Endothelial cell of umbilical vein (primary cell): ENCODE measurements at regions not wholly inside any gene's neighbourhood (a gene's known extent, or its start where the extent isn't known, plus 50 kb on each side); places are given as distances from the start of the nearest gene placed in this dataset.

ENCODE experiments used
- BruUV-seq: library from RNA; stranded (reverse); fragments of 400-500 nt; replicated peaks from 2 replicates; lab custom pipeline; 2021; lab: Mats Ljungman, UMichigan
- CTCF ChIA-PET: fragments of 300-600, 350-600 bp; sonication (Branson Sonifier 250); formaldehyde crosslinking; loops from one replicate; lab custom pipeline; 2021; ENCODE audit warnings: antibody characterized with exemption, inconsistent platforms; lab: Charles Lee
- POLR2A ChIA-PET: fragments of 300-600, 350-600 bp; sonication (Branson Sonifier 250); formaldehyde crosslinking; loops from one replicate; lab custom pipeline; 2021; ENCODE audit warnings: antibody characterized with exemption, inconsistent platforms; lab: Charles Lee
- DNase-seq: peaks from one replicate; pipeline ENCODE4 v3.0.0-alpha.2; 2011; ENCODE audit warnings: low read depth, low spot score
- FAIRE-seq: peaks from 2 replicates; lab custom pipeline; 2011; peaks lifted over from hg19 to GRCh38; lab: Jason Lieb, UNC
- H2AFZ ChIP-seq: 2 replicates; pipeline ENCODE4 v1.6.0; 2012; ENCODE audit warnings: low read depth, low read length, control low read depth, inconsistent platforms
- H3K27ac ChIP-seq: 2 replicates; pipeline ENCODE4 v1.5.1; 2011; ENCODE audit warnings: low read depth, mild to moderate bottlenecking, control low read depth, low read length, moderate library complexity; ENCODE audit not compliant: insufficient read depth
- H3K27me3 ChIP-seq, 2 experiments: 2 replicates each; pipeline versions ENCODE4 v1.6.0 to v1.6.1; 2011; ENCODE audit warnings: low read length in 2 of 2, mixed read lengths in 1 of 2; ENCODE audit not compliant: control insufficient read depth in 2 of 2, insufficient read depth in 2 of 2
- H3K36me3 ChIP-seq, 2 experiments: 2 replicates in 1 of 2; 3 replicates in 1 of 2; pipeline ENCODE4 v1.5.1; 2011; ENCODE audit warnings: low read length in 2 of 2, mild to moderate bottlenecking in 1 of 2, moderate library complexity in 1 of 2; ENCODE audit not compliant: control insufficient read depth in 2 of 2, insufficient read depth in 2 of 2; ENCODE audit errors: extremely low read depth in 1 of 2
- H3K4me1 ChIP-seq: 3 replicates; pipeline ENCODE4 v1.5.1; 2011; ENCODE audit warnings: mild to moderate bottlenecking, low read length; ENCODE audit not compliant: control insufficient read depth, insufficient read depth; ENCODE audit errors: extremely low read depth
- H3K4me2 ChIP-seq: 2 replicates; pipeline ENCODE4 v1.6.1; 2011; ENCODE audit warnings: low read length, control low read depth, mixed read lengths; ENCODE audit not compliant: insufficient read depth
- H3K4me3 ChIP-seq, 3 experiments: fragments of 200-600 bp in 1 of 3; sonication (generic), shearing (Covaris generic) in 1 of 3; replicated peaks in 1 of 3; 2 replicates each; pipeline ENCODE4 v1.5.1; 2011 to 2016; ENCODE audit warnings: control low read depth in 3 of 3, low read length in 3 of 3, mild to moderate bottlenecking in 2 of 3, inconsistent platforms in 1 of 3, low read depth in 1 of 3, moderate library complexity in 1 of 3; ENCODE audit not compliant: insufficient read depth in 1 of 3
- H3K79me2 ChIP-seq: 2 replicates; pipeline ENCODE4 v1.6.0; 2012; ENCODE audit warnings: low read length, inconsistent platforms; ENCODE audit not compliant: control insufficient read depth, insufficient read depth
- H3K9ac ChIP-seq: replicated peaks from 2 replicates; pipeline ENCODE3; 2011; ENCODE audit warnings: low read length, control low read depth; ENCODE audit not compliant: insufficient read depth; ENCODE audit errors: extremely low read depth
- H3K9me1 ChIP-seq: replicated peaks from 3 replicates; pipeline ENCODE4 v1.6.0; 2011; ENCODE audit warnings: mild to moderate bottlenecking, low read length; ENCODE audit not compliant: control insufficient read depth, insufficient read depth; ENCODE audit errors: extremely low read depth
- H3K9me3 ChIP-seq: replicated peaks from 2 replicates; pipeline ENCODE4 v1.5.1; 2012; ENCODE audit warnings: low read length, inconsistent platforms; ENCODE audit not compliant: control insufficient read depth, insufficient read depth
- H4K20me1 ChIP-seq: replicated peaks from 2 replicates; pipeline ENCODE3; 2011; ENCODE audit warnings: mild to moderate bottlenecking, low read length; ENCODE audit not compliant: control insufficient read depth, insufficient read depth; ENCODE audit errors: extremely low read depth
- CTCF ChIP-seq, 2 donors: IDR thresholded peaks; 1 replicate in 1 of 2; 2 replicates in 1 of 2; pipeline ENCODE4 v1.5.1; 2011; ENCODE audit warnings: low read length in 2 of 2, mild to moderate bottlenecking in 2 of 2, moderate library complexity in 2 of 2, control low read depth in 1 of 2, inconsistent platforms in 1 of 2, low read depth in 1 of 2; ENCODE audit not compliant: insufficient read depth in 1 of 2; ENCODE audit errors: extremely low read depth in 1 of 2
- EZH2 ChIP-seq: IDR thresholded peaks from 2 replicates; pipeline ENCODE4 v1.6.1; 2012; ENCODE audit warnings: borderline replicate concordance, low read depth, mild to moderate bottlenecking, moderate library complexity, low read length, inconsistent platforms; ENCODE audit not compliant: severe bottlenecking
- FOS ChIP-seq: IDR thresholded peaks from 2 replicates; pipeline ENCODE4 v1.6.1; 2011; ENCODE audit warnings: mild to moderate bottlenecking, low read length, moderate library complexity, borderline replicate concordance; ENCODE audit not compliant: insufficient read depth
- GATA2 ChIP-seq: IDR thresholded peaks from 2 replicates; pipeline ENCODE4 v1.7.0; 2011; ENCODE audit warnings: low read depth, mild to moderate bottlenecking, moderate library complexity, mixed read lengths, low read length; ENCODE audit not compliant: insufficient read length, insufficient read depth
- JUN ChIP-seq: IDR thresholded peaks from 2 replicates; pipeline ENCODE4 v1.6.1; 2011; ENCODE audit warnings: borderline replicate concordance, low read depth; ENCODE audit not compliant: insufficient read length, insufficient read depth
- MAX ChIP-seq: IDR thresholded peaks from 2 replicates; pipeline ENCODE4 v1.6.1; 2011; ENCODE audit not compliant: insufficient read depth, insufficient read length
- MYC ChIP-seq: IDR thresholded peaks from one replicate; pipeline ENCODE4 v1.6.1; 2011; ENCODE audit warnings: mild to moderate bottlenecking, low read depth, low read length
- POLR2A ChIP-seq: IDR thresholded peaks from 2 replicates; pipeline ENCODE4 v1.6.1; 2012; ENCODE audit warnings: low read depth, mild to moderate bottlenecking, control low read depth, low read length
- POLR2AphosphoS5 ChIP-seq: IDR thresholded peaks from 2 replicates; pipeline ENCODE4 v1.6.1; 2012; ENCODE audit warnings: low read depth, mild to moderate bottlenecking, control low read depth, low read length, moderate library complexity; ENCODE audit not compliant: insufficient read depth
- dilution Hi-C: fragments of 300-500 bp; cut with MboI; formaldehyde crosslinking; loops from one replicate; pipeline ENCODE4 v1.15.0; 2019; ENCODE audit warnings: low sequenced_read_pairs; ENCODE audit not compliant: extremely low pct_ligation_motif_present
- intact Hi-C: fragments of 100-400 bp; cut with micrococcal nuclease; formaldehyde crosslinking; loops from one replicate; pipeline ENCODE4 v1.10.0; 2022

- no peak overlapping the region for H3K9ac ChIP-seq
- no peaks in the 10 kb centered on the region for H3K27me3 ChIP-seq
- BruUV-seq: no TSS peak
- dilution Hi-C loops (no loop called here), intact Hi-C loops (no loop called here)
- no peaks in the 10 kb centered on the region for H4K20me1 ChIP-seq
- no peaks in the 10 kb centered on the region for H3K36me3 ChIP-seq
- no peak overlapping the region for H3K4me2 ChIP-seq
- H3K79me2 ChIP-seq: no peaks in the 10 kb centered on the region
- H3K27ac ChIP-seq: no peak overlapping the region
- CTCF ChIA-PET: interaction anchor here (1.4 kb wide), 1 partner anchor 11 kb away, joined by 3 read pairs; no protein-coding TSS in a partner anchor
- H3K9me3 ChIP-seq: no peaks in the 10 kb centered on the region
- no peaks in the 10 kb centered on the region for H3K4me1 ChIP-seq
- DNase-seq (no peak), FAIRE-seq (no peak)
- H3K9me1 ChIP-seq: no peaks in the 10 kb centered on the region
- no peak for TF ChIP-seq POLR2A
- TF ChIP-seq POLR2AphosphoS5: no peak
- no peak for TF ChIP-seq EZH2
- no peak for TF ChIP-seq MAX
- TF ChIP-seq MYC: no peak
- TF ChIP-seq CTCF (IDR thresholded peaks at IDR 0.05; ENCODE audit: extremely low read depth in 1 of 2, insufficient read depth in 1 of 2, low read depth in 1 of 2, low read length in 2 of 2): no peak
- no peak for TF ChIP-seq FOS
- no peak for TF ChIP-seq GATA2
- no peak for TF ChIP-seq JUN
- POLR2A ChIA-PET: no interaction called here
- H2AFZ ChIP-seq: no peak overlapping the region
- H3K4me3 ChIP-seq: no peak overlapping the region
Measured at GRCh38 chr15:46618984-46619383, 984.2 kb downstream of the SQOR start.
